DMS153 treated with DMSO at 0.1 percent for 48 hours (cell line): ENCODE measurements at regions not wholly inside any gene's neighbourhood (a gene's known extent, or its start where the extent isn't known, plus 50 kb on each side); places are given as distances from the start of the nearest gene placed in this dataset.
"Not testable (repeated sequence)": the region's sequence is repeated elsewhere in the genome, so short reads cannot be mapped to it uniquely, and the experiment has no call there.

ENCODE experiments used
- DNase-seq: peaks from one replicate; lab custom pipeline; 2025; ENCODE audit not compliant: unreplicated experiment; lab: John Stamatoyannopoulos, UW

- no peak for DNase-seq
These were observed 57.0 kb upstream of the MSN start for GRCh38 chrX:65610481-65610880.

- DNase-seq = no peak
These were observed 57.4 kb upstream of the MSN start for GRCh38 chrX:65610040-65610439.

DNA sequence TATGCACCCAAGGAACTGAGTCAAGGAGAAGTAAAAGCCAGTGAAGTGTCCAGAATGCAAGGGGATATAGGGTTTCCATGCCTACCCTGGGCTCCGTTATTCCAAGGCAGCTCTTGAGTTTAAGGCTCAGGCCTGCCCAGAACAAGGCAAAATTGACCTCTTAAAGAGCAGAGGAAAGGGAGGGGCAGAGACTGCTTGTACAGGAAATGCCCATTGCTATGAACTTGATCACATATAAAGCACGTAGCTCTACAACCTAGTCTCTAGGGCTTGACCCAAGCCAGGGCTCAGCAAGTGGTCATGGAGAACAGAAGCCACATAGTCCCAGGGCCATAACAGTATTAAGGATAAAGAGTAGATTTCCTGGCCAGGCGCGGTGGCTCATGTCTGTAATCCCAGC, 58.2 kb upstream of the MSN start:
- DNase-seq = no peak

DNA sequence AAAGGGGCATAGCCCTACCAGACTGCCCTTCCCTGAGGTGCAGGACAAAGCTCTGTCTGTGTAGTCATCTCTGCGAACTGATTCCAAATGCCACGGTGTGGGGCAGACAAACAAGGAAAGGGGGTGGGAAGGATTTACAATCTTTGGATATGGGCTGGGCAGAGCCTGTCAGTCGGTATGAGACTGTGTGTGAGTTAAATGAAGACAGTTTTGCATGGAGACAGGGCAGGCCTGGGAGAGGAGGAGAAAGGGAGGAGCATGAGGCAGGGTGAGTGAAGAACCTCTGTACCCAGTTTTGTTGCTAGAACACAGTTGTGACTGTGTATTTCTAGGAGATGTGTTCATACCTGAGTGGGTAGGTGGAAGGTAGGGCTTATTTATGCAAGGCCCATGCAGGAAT, 59.4 kb upstream of the MSN start:
- DNase-seq = no peak

DNA sequence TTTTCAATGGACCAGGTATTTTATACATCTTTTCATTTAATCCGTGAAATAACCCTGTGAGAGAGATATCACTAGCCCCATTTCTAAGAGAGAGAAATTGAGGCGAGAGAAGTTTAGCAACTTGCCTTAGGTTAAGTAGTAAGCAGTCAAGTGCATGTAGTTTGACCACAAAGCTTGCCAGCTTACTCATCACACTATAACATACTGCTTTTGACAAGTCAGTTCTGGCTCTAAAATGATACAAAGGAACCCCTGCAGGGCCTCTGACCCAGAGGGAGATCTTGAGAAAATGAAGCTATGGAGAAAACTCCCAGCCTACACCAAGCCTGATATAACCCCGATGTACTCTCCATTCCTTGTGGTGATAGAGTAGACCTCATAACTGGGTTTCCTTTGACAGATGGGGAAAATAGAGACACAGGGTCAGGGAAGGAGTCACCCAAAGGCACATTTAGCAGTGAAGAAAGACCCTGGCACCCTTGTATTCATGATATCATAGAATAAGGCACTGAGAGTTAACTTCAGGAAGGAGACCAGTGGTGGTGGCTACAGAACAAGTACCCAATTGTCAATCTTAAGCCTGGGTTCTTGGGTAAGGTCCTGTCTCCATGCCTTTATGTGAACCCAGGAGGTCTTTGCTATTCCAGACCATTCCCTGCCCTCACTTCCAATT, 60.2 kb upstream of the MSN start:
- DNase-seq = no peak

GRCh38 chrX:65602221-65602560, 65.3 kb upstream of the MSN start:
- DNase-seq = no peak

- DNase-seq = peak; percentile 62
These were observed 65.8 kb upstream of the MSN start for GRCh38 chrX:65601530-65602220.

DNA sequence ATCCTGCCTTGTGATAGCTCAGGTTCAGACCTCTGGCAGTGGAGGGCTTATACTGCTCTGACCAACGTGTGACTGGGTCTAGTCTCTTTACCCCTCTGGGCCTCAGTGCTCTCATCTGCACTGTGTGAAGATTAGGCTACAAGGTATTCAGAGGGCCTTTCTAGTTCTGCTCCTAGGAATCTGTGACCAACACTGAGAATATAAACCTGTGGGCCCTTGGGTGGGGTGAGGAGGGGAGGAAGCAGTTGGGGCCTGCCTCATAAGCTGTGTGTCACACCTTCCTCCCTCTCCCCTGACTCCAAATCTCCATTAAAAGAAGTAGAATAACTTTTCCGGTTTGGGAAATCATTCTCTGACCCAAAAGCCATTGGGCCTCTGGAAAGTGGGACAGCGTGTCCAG, 66.3 kb upstream of the MSN start:
- DNase-seq = no peak

DNA sequence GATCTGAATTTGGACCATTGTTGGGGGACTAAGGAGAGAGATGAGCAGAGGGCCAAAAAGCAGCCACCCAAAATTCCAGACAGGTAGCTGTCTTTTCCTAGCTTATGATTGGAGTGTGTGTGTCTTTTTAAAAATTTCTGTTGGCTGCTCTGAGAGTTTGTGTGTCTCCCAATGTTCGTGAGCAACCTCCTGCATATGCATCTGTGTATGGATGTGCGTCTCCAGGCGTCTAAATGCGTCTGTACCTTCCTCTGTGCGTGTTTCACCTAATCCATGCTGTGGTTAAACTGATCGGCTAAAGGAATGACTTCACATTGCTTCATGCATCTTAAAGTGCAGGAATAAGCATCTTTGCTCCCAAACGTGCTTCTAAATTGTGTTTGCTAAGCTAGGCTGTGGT, 65.5 kb upstream of the LAS1L start:
- no peak for DNase-seq

- DNase-seq = no peak
These were observed 64.1 kb upstream of the LAS1L start for GRCh38 chrX:65598559-65599147.

GRCh38 chrX:65596270-65597034, 61.9 kb upstream of the LAS1L start:
- DNase-seq = no peak

DNA sequence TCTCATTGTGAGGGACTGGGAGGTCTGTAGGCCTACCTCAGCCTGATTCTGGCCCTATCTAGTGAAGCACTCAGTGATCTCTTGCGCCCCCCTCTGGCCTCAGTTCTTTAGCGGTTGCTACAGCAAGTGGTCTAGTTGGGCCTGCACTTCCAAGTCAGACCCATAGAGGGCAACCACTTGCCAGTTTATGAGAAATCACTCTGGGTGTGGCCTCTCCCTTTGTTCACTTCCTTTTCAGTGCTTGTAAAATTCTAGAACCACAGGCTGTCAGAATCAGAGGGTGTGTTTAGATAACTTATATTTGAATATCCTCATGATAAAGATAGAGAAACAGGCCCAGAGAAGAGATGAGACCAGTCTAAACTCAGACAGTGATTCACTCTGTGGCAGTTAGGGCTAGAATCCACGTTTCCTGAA, 60.9 kb upstream of the LAS1L start:
- DNase-seq = peak; percentile 34

GRCh38 chrX:65591206-65591605, 56.6 kb upstream of the LAS1L start:
- no peak for DNase-seq

- no peak for DNase-seq
These were observed 54.7 kb upstream of the LAS1L start for GRCh38 chrX:65589304-65589703.

GRCh38 chrX:65588795-65589194, 54.2 kb upstream of the LAS1L start:
- no peak for DNase-seq

DNA sequence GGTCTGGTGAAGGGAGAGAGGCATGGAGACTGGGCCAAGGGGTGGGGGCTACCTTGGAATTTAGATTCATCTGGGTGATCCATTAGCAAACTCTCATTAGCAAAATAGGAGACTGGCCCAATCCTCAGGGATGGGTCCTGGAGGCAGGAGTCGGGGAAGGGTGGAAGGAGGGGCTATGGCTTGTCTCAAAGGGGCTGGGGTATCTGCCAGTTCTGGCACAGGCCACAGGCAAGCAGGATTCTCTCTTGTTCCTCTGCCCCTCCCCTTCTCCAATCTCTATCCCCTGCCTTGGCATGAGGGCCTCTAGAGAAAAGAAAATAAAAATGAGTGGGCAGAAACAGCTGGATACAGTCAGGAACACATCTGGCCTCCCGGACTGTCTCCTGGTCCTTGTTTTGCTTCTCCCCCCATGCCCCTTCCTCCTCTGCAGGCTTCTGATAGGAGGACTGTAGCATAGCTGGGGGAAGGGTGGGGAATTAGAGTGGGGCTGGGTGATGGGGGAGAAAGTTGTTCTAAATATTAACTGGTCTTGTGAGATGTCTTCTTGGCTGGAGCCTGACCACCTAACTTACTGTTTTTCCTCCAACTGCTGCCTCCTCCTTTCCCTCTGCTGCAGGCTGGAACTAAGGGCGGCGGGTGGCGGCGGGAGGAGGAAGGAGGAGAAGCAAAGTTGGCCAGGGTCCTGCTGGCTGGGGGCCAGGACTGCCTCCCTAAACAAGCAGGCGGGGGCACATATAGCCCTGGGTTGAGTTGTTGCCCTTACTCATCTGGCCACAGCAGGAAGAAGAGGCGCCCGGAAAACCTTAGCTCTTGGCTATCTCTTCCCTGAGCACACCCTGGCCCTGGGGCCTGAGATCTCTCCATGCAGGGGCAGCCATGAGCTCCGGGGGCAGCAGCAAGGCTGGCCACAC, 53.3 kb upstream of the LAS1L start:
- DNase-seq = peak; percentile 6

DNA sequence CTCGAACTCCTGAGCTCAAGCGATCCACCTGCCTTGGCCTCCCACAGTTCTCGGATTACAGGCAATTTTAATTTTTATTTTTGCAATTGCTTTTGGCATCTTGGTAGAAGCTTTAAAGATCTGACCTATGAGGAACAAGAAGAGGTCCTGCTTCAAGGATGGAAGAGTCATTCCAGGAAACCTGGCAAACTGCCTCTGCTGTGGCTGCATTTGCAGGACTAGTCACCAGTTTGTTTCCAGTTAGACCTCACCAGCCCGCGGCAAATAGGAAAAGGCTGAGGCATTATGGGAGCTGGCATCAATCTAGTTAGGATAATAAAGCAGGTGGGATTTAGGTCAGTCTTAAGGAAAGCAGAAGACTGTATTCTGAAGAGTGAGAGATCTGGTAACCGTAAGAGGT, 51.9 kb upstream of the LAS1L start:
- no peak for DNase-seq

GRCh38 chrX:65585226-65585625, 50.6 kb upstream of the LAS1L start:
- not testable (repeated sequence) for DNase-seq
